Thoracic aorta (tissue), 2 donors: ENCODE measurements at regions not wholly inside any gene's neighbourhood (a gene's known extent, or its start where the extent isn't known, plus 50 kb on each side); places are given as distances from the start of the nearest gene placed in this dataset.

Experiments
- ATAC-seq: fragments of 150-250 bp; one replicate; pipeline ENCODE4 v1.8.0; 2017; ENCODE audit warnings: low read depth; ENCODE audit not compliant: insufficient number of reproducible peaks, low FRiP score
- DNase-seq: peaks from one replicate; pipeline ENCODE4 v3.0.0-alpha.2; 2020; ENCODE audit warnings: low spot score
- H3K27ac ChIP-seq, 2 donors: fragments of 200-600 bp; sonication (generic); 1 replicate in 1 of 2; 2 replicates in 1 of 2; pipeline ENCODE4 v1.5.1; 2016; ENCODE audit warnings: mild to moderate bottlenecking in 2 of 2, moderate library complexity in 2 of 2
- H3K27me3 ChIP-seq: fragments of 200-600 bp; sonication (generic); replicated peaks from 2 replicates; pipeline ENCODE4 v1.6.0; 2016; ENCODE audit warnings: mild to moderate bottlenecking; ENCODE audit not compliant: insufficient read depth
- H3K36me3 ChIP-seq: fragments of 200-600 bp; sonication (generic); one replicate; pipeline ENCODE4 v1.5.1; 2016
- H3K4me1 ChIP-seq, 2 donors: fragments of 200-600 bp; sonication (generic); 1 replicate in 1 of 2; 2 replicates in 1 of 2; pipeline versions ENCODE4 v1.5.1 to v1.6.0; 2016; ENCODE audit warnings: low read depth in 2 of 2, mild to moderate bottlenecking in 1 of 2; ENCODE audit not compliant: control insufficient read depth in 1 of 2
- H3K4me3 ChIP-seq: fragments of 200-600 bp; sonication (generic); 2 replicates; pipeline ENCODE4 v1.5.1; 2016; ENCODE audit warnings: mild to moderate bottlenecking
- H3K9me3 ChIP-seq: fragments of 200-600 bp; sonication (generic); 2 replicates; pipeline ENCODE4 v1.5.1; 2016
- TF ChIP-seq, protein P1 (sequence below): fragments of 200-600 bp; sonication (generic); IDR thresholded peaks from one replicate; pipeline ENCODE4 v1.5.1; 2019; ENCODE audit warnings: antibody characterized with exemption

DNA sequence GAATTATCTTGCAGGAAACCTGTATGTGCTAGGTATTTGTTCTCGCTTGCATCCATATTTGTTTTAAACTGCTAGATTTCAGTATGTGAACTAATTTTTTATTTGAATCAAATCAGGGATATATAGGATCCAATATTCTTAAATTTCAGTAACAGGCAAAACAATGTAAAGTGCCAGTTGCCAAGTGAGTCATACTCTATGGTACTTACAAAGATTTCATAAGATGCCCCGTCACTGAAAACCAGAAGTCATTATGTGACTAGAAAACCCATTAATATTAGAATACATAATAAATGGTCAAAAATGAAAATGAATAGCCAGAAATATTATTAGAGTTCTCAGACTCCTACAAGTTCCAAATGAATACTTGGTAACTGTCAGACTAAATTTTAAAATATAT, 481.2 kb downstream of the TFAP2A start:
- no peaks in the 10 kb centered on the region for H3K27me3 ChIP-seq
- TF ChIP-seq, protein P1, sequence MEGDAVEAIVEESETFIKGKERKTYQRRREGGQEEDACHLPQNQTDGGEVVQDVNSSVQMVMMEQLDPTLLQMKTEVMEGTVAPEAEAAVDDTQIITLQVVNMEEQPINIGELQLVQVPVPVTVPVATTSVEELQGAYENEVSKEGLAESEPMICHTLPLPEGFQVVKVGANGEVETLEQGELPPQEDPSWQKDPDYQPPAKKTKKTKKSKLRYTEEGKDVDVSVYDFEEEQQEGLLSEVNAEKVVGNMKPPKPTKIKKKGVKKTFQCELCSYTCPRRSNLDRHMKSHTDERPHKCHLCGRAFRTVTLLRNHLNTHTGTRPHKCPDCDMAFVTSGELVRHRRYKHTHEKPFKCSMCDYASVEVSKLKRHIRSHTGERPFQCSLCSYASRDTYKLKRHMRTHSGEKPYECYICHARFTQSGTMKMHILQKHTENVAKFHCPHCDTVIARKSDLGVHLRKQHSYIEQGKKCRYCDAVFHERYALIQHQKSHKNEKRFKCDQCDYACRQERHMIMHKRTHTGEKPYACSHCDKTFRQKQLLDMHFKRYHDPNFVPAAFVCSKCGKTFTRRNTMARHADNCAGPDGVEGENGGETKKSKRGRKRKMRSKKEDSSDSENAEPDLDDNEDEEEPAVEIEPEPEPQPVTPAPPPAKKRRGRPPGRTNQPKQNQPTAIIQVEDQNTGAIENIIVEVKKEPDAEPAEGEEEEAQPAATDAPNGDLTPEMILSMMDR = no peak
- no peak overlapping the region for H3K27ac ChIP-seq
- no peaks in the 10 kb centered on the region for H3K4me1 ChIP-seq
- ATAC-seq (no peak), DNase-seq (no peak)
- H3K9me3 ChIP-seq = no peaks in the 10 kb centered on the region
- H3K36me3 ChIP-seq = no peaks in the 10 kb centered on the region
- no peak overlapping the region for H3K4me3 ChIP-seq

DNA sequence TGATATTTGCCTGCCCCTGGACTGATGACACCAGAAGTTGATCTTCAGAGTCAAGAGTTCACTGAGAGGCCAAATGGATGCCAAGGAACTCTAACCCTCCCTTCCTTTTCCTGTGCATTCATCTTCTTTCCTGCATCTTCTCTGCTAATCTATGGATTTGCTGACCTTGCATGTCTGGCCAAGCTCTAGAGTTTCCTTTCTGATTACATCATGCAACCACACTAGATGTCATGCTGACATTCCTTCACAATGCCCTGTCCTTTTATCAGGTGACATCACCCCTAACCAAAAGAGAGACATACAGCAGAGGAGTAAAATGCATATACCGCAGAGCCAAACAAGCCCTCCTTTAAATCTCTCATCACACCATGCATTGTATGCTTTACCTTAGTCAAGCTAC, 487.6 kb downstream of the TFAP2A start:
- Histone ChIP-seq H3K36me3 (no peaks in the 10 kb centered on the region), H3K4me3 (no peak overlapping the region), H3K9me3 (no peaks in the 10 kb centered on the region), H3K4me1 (no peaks in the 10 kb centered on the region), H3K27ac (no peak overlapping the region), H3K27me3 (no peaks in the 10 kb centered on the region)
- no peak for ATAC-seq
- TF ChIP-seq, protein P1 = no peak
- no peak for DNase-seq

DNA sequence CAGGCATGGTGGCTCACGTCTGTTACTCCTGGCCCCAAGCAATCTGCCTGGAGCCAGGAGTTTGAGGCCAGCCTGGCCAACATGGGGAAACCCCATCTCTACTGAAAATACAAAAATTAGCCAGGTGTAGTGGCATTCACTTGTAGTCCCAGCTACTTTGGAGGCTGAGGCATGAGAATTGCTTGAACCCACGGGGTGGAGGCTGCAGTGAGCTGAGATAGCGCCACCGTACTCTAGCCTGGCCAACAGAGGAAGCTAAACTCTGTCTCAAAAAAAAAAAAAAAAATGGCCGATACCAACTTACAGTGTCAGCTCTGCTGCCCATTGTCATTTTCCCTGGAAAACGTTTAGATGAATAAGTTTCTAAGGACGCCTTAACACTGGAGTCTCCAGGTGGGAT, 489.9 kb downstream of the TFAP2A start:
- Histone ChIP-seq H3K4me3 (no peak overlapping the region), H3K36me3 (no peaks in the 10 kb centered on the region), H3K4me1 (no peaks in the 10 kb centered on the region), H3K9me3 (no peaks in the 10 kb centered on the region), H3K27me3 (no peaks in the 10 kb centered on the region), H3K27ac (no peak overlapping the region)
- TF ChIP-seq, protein P1 = no peak
- DNase-seq = no peak
- no peak for ATAC-seq

DNA sequence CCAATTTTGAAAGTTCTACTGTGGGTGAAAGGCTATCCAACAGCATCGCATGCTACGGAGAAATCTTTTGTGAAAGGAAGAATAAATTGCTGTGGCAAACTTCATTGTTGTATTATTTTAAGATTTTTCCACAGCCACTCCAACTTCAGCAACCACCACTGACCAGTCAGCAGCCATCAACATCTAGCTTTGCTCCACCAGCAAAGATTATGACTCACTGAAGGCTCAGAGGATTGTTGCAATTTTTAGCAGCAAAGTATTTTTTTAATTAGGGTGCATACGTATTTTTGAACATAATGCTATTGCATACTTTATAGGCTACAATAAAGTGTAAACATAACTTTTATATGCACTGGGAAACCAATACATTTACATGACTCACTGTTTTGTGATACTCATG, 493.5 kb downstream of the TFAP2A start:
- ATAC-seq = no peak
- H3K36me3 ChIP-seq = no peaks in the 10 kb centered on the region
- TF ChIP-seq, protein P1 = no peak
- H3K9me3 ChIP-seq = no peaks in the 10 kb centered on the region
- H3K4me3 ChIP-seq = no peak overlapping the region
- H3K27ac ChIP-seq = no peak overlapping the region
- no peaks in the 10 kb centered on the region for H3K27me3 ChIP-seq
- DNase-seq = no peak
- H3K4me1 ChIP-seq = no peaks in the 10 kb centered on the region

DNA sequence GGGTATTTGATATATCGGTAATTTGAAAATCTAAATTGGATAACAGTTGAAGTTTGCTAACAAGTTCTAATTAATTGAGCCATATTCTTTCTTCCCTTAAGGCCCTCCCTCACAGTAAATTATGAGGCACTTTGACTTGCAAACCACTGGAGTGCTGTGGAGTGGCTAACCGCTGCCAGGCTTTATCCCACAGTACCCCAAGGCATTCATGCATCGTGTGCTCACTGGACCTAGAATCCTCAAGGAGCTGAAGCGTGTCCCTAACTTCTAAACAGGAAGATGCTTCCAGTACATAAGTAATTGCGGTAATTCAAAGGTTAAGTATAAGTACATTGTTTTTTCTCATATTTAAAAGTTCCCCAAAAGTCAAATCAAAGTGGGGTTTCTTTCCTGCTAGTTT, 499.9 kb downstream of the TFAP2A start:
- TF ChIP-seq, protein P1 = no peak
- ATAC-seq (no peak), DNase-seq (no peak)
- no peaks in the 10 kb centered on the region for H3K4me1 ChIP-seq
- H3K4me3 ChIP-seq = no peak overlapping the region
- H3K9me3 ChIP-seq = no peaks in the 10 kb centered on the region
- no peak overlapping the region for H3K27ac ChIP-seq
- no peaks in the 10 kb centered on the region for H3K36me3 ChIP-seq
- H3K27me3 ChIP-seq = no peaks in the 10 kb centered on the region
